Epithelial cell of proximal tubule (primary cell): ENCODE measurements at regions not wholly inside any gene's neighbourhood (a gene's known extent, or its start where the extent isn't known, plus 50 kb on each side); places are given as distances from the start of the nearest gene placed in this dataset.

ENCODE experiments used
- DNase-seq: peaks from one replicate; pipeline ENCODE4 v3.0.0-alpha.2; 2011; ENCODE audit warnings: low read depth
- H3K4me3 ChIP-seq: 2 replicates; pipeline ENCODE4 v1.5.1; 2011; ENCODE audit warnings: low read depth, mild to moderate bottlenecking, low read length
- TF ChIP-seq, protein P1 (sequence below): conservative IDR thresholded peaks from 2 replicates; pipeline ENCODE4 v1.5.1; 2012; ENCODE audit warnings: low read depth, mild to moderate bottlenecking, low read length

DNA sequence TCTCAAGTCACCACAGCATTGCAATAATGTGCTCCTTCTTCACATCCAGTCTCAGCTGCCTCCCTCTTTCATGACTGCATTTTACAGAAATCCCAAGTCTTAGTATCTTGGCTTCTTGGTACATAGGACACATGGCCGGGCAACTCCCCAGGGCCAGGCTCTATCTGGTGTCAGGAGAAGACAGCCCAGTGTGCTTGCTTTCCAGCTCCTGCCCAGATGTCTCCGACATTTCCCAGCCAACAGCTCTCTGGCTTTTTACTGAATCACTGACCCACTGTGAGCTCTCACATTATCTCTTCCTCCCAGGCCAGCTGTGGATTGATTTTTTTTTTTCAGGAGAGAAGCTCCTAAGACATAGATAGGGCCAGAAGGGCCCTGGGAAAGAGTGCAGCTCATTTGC, 346.0 kb upstream of the C11orf87 start:
- TF ChIP-seq, protein P1, sequence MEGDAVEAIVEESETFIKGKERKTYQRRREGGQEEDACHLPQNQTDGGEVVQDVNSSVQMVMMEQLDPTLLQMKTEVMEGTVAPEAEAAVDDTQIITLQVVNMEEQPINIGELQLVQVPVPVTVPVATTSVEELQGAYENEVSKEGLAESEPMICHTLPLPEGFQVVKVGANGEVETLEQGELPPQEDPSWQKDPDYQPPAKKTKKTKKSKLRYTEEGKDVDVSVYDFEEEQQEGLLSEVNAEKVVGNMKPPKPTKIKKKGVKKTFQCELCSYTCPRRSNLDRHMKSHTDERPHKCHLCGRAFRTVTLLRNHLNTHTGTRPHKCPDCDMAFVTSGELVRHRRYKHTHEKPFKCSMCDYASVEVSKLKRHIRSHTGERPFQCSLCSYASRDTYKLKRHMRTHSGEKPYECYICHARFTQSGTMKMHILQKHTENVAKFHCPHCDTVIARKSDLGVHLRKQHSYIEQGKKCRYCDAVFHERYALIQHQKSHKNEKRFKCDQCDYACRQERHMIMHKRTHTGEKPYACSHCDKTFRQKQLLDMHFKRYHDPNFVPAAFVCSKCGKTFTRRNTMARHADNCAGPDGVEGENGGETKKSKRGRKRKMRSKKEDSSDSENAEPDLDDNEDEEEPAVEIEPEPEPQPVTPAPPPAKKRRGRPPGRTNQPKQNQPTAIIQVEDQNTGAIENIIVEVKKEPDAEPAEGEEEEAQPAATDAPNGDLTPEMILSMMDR, result no peak
- DNase-seq, result no peak
- no peak overlapping the region for H3K4me3 ChIP-seq

DNA sequence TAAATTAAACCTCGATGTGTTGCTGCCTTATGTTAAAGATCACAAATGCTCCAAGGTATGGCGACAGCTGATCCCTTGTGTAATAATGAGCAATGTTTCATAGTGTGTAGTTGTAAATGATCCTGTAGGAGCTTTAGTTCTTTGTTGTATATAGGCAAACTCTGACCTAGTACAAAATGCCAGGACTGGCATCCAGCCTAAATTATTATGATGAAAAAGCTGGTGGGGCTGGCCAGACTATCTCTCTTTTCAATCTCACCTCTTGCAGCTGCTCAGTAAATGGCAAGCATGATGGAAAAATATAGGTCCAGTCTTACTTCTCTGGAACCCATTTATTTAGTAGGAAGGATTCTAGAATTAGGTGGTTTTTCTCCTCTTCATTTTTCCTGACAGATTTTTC, 345.1 kb upstream of the C11orf87 start:
- TF ChIP-seq, protein P1, result no peak
- H3K4me3 ChIP-seq, result no peak overlapping the region
- no peak for DNase-seq

DNA sequence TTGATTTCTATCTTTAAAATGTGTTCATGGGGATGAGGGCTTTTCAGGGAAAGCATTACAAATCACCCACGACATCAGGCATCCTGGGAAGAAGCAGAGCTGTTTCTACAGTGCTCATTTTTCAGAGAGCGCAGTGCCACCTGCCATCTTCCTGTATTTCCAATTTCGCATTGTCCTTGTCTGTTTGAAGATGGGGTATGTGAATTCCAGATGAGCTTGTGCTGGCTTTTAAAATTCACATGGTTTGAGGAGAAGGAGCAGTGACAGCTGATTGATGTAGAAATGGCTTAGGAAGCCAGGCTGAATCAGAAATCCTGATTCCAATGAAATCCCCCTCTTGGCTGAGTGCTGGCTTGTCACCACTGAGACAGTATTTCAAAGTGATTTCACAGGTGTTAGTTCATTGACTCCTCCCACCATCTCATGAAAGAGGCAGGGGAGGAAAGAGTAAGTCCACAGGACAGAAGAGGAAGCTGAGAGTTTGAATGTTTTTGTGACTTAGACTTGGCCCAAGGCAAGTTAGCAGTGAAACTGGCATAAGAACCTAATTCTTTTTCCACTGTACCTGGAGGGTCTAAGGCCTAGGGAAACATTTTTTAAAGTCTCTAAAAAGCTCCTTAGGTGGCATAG, 344.6 kb upstream of the C11orf87 start:
- TF ChIP-seq, protein P1, result no peak
- no peak for DNase-seq

DNA sequence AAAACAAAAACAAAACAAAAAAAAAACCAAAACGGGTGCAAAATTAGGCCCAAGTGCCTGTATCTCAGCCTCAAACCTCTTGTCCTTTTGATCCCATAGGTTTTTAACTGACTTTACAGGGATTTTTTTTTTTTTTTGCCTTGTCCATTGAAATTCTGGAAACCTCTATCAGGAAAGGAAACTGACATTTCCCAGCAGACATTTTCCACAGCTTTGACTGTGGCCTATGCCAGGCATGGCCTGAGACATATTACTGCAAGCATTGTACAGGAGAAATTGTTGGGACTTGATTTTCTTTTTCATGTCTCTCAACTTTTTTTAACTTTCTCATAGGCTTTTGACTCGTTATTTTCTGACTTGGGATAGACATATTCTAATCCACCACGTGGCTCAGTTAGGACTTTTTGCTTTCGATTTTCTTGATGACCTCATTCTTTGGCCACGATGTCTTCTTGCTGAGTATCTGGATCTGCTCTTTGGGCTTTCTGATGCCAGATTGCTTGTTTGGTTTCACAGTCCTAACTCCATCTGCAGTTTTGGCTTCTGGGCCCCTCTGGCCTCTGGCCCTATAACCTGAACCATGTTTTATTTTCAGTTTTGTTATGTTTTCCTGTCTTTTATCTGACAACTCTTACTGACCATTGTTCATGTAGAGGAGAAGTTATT, 336.1 kb upstream of the C11orf87 start:
- no peak overlapping the region for H3K4me3 ChIP-seq
- TF ChIP-seq, protein P1, result no peak
- no peak for DNase-seq

More for the DNA sequence above, 344.6 kb upstream of the C11orf87 start:
- H3K4me3 ChIP-seq, result no peak overlapping the region

DNA sequence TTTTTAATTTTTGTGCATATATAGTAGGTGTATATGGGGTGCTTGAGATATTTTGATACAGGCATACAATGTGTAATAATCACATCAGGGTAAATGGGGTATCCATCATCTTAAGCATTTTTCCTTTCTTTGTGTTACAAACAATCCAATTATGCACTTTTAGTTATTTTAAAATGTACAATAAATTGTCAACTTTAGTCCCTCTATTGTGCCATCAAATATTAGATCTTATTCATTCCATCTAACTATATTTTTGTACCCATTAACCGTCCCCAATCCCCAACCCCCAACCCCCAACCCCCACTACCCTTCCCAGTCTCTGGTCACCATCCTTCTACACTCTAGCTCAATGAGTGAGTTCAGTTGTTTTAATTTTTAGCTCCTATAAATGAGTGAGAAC, 335.1 kb upstream of the C11orf87 start:
- no peak for DNase-seq

DNA sequence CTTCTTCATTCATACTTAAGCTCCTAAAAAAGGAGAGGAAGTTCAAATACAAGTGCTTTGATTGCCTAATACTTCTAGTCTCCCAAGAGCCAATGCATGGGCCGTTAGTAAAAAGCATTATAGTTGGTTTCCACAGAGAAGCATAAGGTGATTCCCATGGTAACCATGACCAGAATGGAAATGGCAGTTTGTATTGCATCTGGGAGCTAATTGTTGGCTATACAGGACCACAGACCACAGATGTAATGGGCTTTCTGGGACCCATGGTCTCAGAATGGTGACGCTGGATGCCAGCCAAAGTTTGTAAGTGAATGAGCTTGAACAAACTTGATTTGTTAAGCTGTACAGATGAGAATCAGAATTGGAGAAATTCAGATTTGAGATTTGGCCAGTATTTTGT, 333.9 kb upstream of the C11orf87 start:
- no peak overlapping the region for H3K4me3 ChIP-seq
- TF ChIP-seq, protein P1, result no peak
- DNase-seq, result no peak

More for the DNA sequence above, 335.1 kb upstream of the C11orf87 start:
- H3K4me3 ChIP-seq, result no peak overlapping the region
- TF ChIP-seq, protein P1, result no peak

DNA sequence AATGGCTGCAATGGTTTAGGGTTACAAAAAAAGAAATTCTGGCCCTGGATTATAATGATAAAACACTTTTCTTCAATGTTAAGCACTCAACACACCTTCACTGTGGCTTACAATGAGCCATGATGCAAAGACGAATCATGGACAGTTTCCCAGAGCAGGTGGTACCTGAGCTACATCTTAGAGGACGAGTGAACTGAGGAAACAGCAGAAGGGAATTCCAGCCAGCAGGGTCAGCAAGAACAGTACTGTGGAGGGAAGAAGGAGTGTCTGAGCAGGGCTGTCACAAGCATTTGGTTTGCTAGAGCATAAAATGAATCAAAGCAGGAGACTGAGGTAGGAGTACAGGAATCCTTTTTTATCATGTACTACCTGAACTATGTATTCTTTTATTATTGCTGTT, 332.8 kb upstream of the C11orf87 start:
- no peak for DNase-seq
- TF ChIP-seq, protein P1, result no peak
- no peak overlapping the region for H3K4me3 ChIP-seq
